ENCODE measurements at regions not wholly inside any gene's neighbourhood (a gene's known extent, or its start where the extent isn't known, plus 50 kb on each side); places are given as distances from the start of the nearest gene placed in this dataset.

DNA sequence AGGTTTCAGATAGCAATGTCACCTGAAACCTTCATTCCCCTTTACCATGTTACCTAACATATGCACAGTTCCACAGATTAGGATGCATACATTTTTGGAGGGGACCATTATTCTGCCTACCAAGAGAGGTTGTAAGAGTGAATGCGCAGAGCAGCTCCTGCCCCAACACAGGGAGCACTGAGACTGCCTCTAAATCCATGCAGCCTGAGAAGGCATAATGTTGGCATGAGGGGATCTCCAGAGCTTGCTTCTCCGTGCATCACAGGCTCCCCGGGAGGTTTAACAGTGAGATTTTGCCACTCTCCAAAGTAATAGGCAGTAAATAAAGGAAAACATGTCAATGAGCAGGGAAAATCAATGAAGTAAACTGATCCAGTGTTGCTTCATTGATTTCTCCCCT lies 410.8 kb downstream of the PCDH7 start (continued):
- TF ChIP-seq, protein P1, sequence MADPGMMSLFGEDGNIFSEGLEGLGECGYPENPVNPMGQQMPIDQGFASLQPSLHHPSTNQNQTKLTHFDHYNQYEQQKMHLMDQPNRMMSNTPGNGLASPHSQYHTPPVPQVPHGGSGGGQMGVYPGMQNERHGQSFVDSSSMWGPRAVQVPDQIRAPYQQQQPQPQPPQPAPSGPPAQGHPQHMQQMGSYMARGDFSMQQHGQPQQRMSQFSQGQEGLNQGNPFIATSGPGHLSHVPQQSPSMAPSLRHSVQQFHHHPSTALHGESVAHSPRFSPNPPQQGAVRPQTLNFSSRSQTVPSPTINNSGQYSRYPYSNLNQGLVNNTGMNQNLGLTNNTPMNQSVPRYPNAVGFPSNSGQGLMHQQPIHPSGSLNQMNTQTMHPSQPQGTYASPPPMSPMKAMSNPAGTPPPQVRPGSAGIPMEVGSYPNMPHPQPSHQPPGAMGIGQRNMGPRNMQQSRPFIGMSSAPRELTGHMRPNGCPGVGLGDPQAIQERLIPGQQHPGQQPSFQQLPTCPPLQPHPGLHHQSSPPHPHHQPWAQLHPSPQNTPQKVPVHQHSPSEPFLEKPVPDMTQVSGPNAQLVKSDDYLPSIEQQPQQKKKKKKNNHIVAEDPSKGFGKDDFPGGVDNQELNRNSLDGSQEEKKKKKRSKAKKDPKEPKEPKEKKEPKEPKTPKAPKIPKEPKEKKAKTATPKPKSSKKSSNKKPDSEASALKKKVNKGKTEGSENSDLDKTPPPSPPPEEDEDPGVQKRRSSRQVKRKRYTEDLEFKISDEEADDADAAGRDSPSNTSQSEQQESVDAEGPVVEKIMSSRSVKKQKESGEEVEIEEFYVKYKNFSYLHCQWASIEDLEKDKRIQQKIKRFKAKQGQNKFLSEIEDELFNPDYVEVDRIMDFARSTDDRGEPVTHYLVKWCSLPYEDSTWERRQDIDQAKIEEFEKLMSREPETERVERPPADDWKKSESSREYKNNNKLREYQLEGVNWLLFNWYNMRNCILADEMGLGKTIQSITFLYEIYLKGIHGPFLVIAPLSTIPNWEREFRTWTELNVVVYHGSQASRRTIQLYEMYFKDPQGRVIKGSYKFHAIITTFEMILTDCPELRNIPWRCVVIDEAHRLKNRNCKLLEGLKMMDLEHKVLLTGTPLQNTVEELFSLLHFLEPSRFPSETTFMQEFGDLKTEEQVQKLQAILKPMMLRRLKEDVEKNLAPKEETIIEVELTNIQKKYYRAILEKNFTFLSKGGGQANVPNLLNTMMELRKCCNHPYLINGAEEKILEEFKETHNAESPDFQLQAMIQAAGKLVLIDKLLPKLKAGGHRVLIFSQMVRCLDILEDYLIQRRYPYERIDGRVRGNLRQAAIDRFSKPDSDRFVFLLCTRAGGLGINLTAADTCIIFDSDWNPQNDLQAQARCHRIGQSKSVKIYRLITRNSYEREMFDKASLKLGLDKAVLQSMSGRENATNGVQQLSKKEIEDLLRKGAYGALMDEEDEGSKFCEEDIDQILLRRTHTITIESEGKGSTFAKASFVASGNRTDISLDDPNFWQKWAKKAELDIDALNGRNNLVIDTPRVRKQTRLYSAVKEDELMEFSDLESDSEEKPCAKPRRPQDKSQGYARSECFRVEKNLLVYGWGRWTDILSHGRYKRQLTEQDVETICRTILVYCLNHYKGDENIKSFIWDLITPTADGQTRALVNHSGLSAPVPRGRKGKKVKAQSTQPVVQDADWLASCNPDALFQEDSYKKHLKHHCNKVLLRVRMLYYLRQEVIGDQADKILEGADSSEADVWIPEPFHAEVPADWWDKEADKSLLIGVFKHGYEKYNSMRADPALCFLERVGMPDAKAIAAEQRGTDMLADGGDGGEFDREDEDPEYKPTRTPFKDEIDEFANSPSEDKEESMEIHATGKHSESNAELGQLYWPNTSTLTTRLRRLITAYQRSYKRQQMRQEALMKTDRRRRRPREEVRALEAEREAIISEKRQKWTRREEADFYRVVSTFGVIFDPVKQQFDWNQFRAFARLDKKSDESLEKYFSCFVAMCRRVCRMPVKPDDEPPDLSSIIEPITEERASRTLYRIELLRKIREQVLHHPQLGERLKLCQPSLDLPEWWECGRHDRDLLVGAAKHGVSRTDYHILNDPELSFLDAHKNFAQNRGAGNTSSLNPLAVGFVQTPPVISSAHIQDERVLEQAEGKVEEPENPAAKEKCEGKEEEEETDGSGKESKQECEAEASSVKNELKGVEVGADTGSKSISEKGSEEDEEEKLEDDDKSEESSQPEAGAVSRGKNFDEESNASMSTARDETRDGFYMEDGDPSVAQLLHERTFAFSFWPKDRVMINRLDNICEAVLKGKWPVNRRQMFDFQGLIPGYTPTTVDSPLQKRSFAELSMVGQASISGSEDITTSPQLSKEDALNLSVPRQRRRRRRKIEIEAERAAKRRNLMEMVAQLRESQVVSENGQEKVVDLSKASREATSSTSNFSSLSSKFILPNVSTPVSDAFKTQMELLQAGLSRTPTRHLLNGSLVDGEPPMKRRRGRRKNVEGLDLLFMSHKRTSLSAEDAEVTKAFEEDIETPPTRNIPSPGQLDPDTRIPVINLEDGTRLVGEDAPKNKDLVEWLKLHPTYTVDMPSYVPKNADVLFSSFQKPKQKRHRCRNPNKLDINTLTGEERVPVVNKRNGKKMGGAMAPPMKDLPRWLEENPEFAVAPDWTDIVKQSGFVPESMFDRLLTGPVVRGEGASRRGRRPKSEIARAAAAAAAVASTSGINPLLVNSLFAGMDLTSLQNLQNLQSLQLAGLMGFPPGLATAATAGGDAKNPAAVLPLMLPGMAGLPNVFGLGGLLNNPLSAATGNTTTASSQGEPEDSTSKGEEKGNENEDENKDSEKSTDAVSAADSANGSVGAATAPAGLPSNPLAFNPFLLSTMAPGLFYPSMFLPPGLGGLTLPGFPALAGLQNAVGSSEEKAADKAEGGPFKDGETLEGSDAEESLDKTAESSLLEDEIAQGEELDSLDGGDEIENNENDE (IDR thresholded peaks at IDR 0.05; ENCODE audit: insufficient replicate concordance, low read length) = no peak
- TF ChIP-seq, protein P2, sequence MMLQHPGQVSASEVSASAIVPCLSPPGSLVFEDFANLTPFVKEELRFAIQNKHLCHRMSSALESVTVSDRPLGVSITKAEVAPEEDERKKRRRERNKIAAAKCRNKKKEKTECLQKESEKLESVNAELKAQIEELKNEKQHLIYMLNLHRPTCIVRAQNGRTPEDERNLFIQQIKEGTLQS (IDR thresholded peaks at IDR 0.05; ENCODE audit: insufficient read depth, low read depth, low read length) = no peak
- no peak for TF ChIP-seq SAP30 (IDR thresholded peaks at IDR 0.05; ENCODE audit: insufficient read depth, insufficient replicate concordance, low read length)
- TF ChIP-seq, protein P3, sequence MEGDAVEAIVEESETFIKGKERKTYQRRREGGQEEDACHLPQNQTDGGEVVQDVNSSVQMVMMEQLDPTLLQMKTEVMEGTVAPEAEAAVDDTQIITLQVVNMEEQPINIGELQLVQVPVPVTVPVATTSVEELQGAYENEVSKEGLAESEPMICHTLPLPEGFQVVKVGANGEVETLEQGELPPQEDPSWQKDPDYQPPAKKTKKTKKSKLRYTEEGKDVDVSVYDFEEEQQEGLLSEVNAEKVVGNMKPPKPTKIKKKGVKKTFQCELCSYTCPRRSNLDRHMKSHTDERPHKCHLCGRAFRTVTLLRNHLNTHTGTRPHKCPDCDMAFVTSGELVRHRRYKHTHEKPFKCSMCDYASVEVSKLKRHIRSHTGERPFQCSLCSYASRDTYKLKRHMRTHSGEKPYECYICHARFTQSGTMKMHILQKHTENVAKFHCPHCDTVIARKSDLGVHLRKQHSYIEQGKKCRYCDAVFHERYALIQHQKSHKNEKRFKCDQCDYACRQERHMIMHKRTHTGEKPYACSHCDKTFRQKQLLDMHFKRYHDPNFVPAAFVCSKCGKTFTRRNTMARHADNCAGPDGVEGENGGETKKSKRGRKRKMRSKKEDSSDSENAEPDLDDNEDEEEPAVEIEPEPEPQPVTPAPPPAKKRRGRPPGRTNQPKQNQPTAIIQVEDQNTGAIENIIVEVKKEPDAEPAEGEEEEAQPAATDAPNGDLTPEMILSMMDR (IDR thresholded peaks at IDR 0.05; ENCODE audit: control extremely low read depth in 1 of 3, insufficient read depth in 1 of 3, low read depth in 1 of 3, low read length in 3 of 3) = no peak
